GM23338 (cell line): ENCODE measurements at regions not wholly inside any gene's neighbourhood (a gene's known extent, or its start where the extent isn't known, plus 50 kb on each side); places are given as distances from the start of the nearest gene placed in this dataset.
"Not testable (repeated sequence)": the region's sequence is repeated elsewhere in the genome, so short reads cannot be mapped to it uniquely, and the experiment has no call there.

ENCODE experiments used
- ATAC-seq: fragments of 200-7000 bp; cut with Tn5 transposase; 3 replicates; pipeline ENCODE4 v1.9.1; 2020
- DNase-seq: peaks from one replicate; pipeline ENCODE4 v3.0.0-alpha.2; 2015; ENCODE audit warnings: low spot score
- H2AFZ ChIP-seq: fragments of 200-600 bp; sonication (generic); 2 replicates; pipeline ENCODE4 v1.8.0; 2016; ENCODE audit warnings: antibody characterized with exemption, mild to moderate bottlenecking, moderate library complexity
- H3F3A ChIP-seq: fragments of 200-600 bp; sonication (generic); replicated peaks from 2 replicates; pipeline ENCODE4 v1.8.0; 2017; ENCODE audit warnings: antibody characterized with exemption, mixed run types, low read depth
- H3K27ac ChIP-seq: fragments of 200-600 bp; sonication (generic); 2 replicates; pipeline ENCODE4 v1.6.1; 2016; ENCODE audit warnings: low read depth
- H3K27me3 ChIP-seq: fragments of 200-600 bp; sonication (generic); 2 replicates; pipeline ENCODE4 v1.8.0; 2016; ENCODE audit warnings: mild to moderate bottlenecking, mixed run types, moderate library complexity; ENCODE audit not compliant: insufficient read depth
- H3K36me3 ChIP-seq: fragments of 200-600 bp; sonication (generic); 2 replicates; pipeline ENCODE4 v1.8.0; 2016; ENCODE audit warnings: mild to moderate bottlenecking; ENCODE audit not compliant: insufficient read depth
- H3K4me1 ChIP-seq: fragments of 200-600 bp; sonication (generic); 2 replicates; pipeline ENCODE4 v1.8.0; 2016; ENCODE audit warnings: mild to moderate bottlenecking, moderate library complexity; ENCODE audit not compliant: insufficient read depth
- H3K4me2 ChIP-seq: fragments of 200-600 bp; sonication (generic); 2 replicates; pipeline ENCODE4 v1.7.1; 2017; ENCODE audit warnings: mixed run types
- H3K4me3 ChIP-seq: fragments of 200-600 bp; sonication (generic); 2 replicates; pipeline ENCODE4 v1.6.1; 2016; ENCODE audit warnings: mixed run types
- H3K79me2 ChIP-seq: fragments of 200-600 bp; sonication (generic); replicated peaks from 2 replicates; pipeline ENCODE4 v1.8.0; 2017; ENCODE audit warnings: mild to moderate bottlenecking; ENCODE audit not compliant: insufficient read depth
- H3K9me2 ChIP-seq: fragments of 200-600 bp; sonication (generic); 2 replicates; pipeline ENCODE4 v1.8.0; 2017; ENCODE audit not compliant: insufficient read depth
- H4K20me1 ChIP-seq: fragments of 200-600 bp; sonication (generic); replicated peaks from 2 replicates; pipeline ENCODE4 v1.8.0; 2017; ENCODE audit warnings: mild to moderate bottlenecking; ENCODE audit not compliant: insufficient read depth
- H3K27ac Mint-ChIP-seq: 2 replicates; pipeline ENCODE4 v1.8.0; 2020; ENCODE audit warnings: inconsistent platforms, mild to moderate bottlenecking, moderate library complexity, mixed read lengths
- H3K27me3 Mint-ChIP-seq: 3 replicates; pipeline ENCODE4 v1.8.0; 2022; ENCODE audit warnings: low read depth, mild to moderate bottlenecking, moderate library complexity, mixed read lengths, inconsistent platforms; ENCODE audit not compliant: insufficient read depth, poor library complexity
- H3K36me3 Mint-ChIP-seq: 3 replicates; pipeline ENCODE4 v1.8.0; 2021; ENCODE audit warnings: low read depth, mild to moderate bottlenecking, inconsistent platforms, moderate library complexity, mixed read lengths
- H3K4me1 Mint-ChIP-seq: 3 replicates; pipeline ENCODE4 v1.8.0; 2020; ENCODE audit warnings: mild to moderate bottlenecking, inconsistent platforms, mixed read lengths
- H3K4me3 Mint-ChIP-seq: 3 replicates; pipeline ENCODE4 v1.8.0; 2021; ENCODE audit warnings: moderate library complexity, mild to moderate bottlenecking, inconsistent platforms, mixed read lengths
- H3K9me3 Mint-ChIP-seq: 3 replicates; pipeline ENCODE4 v1.8.0; 2020; ENCODE audit warnings: moderate library complexity, mild to moderate bottlenecking, inconsistent platforms, mixed read lengths
- CREB1 ChIP-seq: fragments of 250-450 bp; sonication (Bioruptor Pico); IDR thresholded peaks from 2 replicates; pipeline ENCODE4 v1.5.0; 2020; ENCODE audit warnings: low read depth, mild to moderate bottlenecking, moderate library complexity
- POLR2AphosphoS5 ChIP-seq: IDR thresholded peaks from 2 replicates; pipeline ENCODE4 v1.6.1; 2016; ENCODE audit warnings: antibody characterized with exemption, low read depth
- ZNF331 ChIP-seq: fragments of 250-450 bp; sonication (Bioruptor Pico); IDR thresholded peaks from 2 replicates; pipeline ENCODE4 v1.5.0; 2020; ENCODE audit warnings: low read depth, mild to moderate bottlenecking, moderate library complexity
- TF ChIP-seq, protein P1 (sequence below): IDR thresholded peaks from one replicate; pipeline ENCODE4 v1.6.1; 2018; ENCODE audit warnings: antibody characterized with exemption; ENCODE audit not compliant: unreplicated experiment
- TF ChIP-seq, protein P2 (sequence below): IDR thresholded peaks from 2 replicates; pipeline ENCODE4 v1.6.1; 2016; ENCODE audit warnings: antibody characterized with exemption
- TF ChIP-seq, protein P3 (sequence below): fragments of 250-450 bp; sonication (Bioruptor Pico); IDR thresholded peaks from 2 replicates; pipeline ENCODE4 v1.5.0; 2020; ENCODE audit warnings: mild to moderate bottlenecking, moderate library complexity

DNA sequence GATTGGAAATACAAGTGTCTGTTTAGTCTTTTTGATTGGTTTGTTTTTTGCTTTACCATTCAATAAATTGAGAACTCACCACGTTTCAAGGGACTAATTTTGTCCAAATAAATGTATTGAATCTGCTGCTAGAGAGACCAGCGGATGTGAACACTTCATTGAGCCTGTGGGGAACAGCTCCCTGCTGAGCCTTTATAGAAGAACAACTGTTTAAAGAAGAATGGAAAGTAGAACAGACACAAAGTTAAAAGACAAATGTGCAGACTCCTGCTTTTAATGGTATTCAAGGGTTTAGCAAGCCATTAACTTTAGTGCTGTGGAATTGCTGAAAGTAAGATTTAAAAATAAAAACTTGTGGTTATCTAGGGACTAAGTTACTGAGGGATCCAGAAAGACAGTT lies 817.7 kb upstream of the B3GALT2 start:
- no peak overlapping the region for H3K4me2 ChIP-seq
- TF ChIP-seq ZNF331 (CRISPR knock-in tag): no peak
- no peak for TF ChIP-seq POLR2AphosphoS5
- TF ChIP-seq, protein P1, sequence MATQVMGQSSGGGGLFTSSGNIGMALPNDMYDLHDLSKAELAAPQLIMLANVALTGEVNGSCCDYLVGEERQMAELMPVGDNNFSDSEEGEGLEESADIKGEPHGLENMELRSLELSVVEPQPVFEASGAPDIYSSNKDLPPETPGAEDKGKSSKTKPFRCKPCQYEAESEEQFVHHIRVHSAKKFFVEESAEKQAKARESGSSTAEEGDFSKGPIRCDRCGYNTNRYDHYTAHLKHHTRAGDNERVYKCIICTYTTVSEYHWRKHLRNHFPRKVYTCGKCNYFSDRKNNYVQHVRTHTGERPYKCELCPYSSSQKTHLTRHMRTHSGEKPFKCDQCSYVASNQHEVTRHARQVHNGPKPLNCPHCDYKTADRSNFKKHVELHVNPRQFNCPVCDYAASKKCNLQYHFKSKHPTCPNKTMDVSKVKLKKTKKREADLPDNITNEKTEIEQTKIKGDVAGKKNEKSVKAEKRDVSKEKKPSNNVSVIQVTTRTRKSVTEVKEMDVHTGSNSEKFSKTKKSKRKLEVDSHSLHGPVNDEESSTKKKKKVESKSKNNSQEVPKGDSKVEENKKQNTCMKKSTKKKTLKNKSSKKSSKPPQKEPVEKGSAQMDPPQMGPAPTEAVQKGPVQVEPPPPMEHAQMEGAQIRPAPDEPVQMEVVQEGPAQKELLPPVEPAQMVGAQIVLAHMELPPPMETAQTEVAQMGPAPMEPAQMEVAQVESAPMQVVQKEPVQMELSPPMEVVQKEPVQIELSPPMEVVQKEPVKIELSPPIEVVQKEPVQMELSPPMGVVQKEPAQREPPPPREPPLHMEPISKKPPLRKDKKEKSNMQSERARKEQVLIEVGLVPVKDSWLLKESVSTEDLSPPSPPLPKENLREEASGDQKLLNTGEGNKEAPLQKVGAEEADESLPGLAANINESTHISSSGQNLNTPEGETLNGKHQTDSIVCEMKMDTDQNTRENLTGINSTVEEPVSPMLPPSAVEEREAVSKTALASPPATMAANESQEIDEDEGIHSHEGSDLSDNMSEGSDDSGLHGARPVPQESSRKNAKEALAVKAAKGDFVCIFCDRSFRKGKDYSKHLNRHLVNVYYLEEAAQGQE: no peak
- TF ChIP-seq, protein P2, sequence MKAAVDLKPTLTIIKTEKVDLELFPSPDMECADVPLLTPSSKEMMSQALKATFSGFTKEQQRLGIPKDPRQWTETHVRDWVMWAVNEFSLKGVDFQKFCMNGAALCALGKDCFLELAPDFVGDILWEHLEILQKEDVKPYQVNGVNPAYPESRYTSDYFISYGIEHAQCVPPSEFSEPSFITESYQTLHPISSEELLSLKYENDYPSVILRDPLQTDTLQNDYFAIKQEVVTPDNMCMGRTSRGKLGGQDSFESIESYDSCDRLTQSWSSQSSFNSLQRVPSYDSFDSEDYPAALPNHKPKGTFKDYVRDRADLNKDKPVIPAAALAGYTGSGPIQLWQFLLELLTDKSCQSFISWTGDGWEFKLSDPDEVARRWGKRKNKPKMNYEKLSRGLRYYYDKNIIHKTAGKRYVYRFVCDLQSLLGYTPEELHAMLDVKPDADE: no peak
- TF ChIP-seq CREB1 (CRISPR knock-in tag): no peak
- TF ChIP-seq, protein P3, sequence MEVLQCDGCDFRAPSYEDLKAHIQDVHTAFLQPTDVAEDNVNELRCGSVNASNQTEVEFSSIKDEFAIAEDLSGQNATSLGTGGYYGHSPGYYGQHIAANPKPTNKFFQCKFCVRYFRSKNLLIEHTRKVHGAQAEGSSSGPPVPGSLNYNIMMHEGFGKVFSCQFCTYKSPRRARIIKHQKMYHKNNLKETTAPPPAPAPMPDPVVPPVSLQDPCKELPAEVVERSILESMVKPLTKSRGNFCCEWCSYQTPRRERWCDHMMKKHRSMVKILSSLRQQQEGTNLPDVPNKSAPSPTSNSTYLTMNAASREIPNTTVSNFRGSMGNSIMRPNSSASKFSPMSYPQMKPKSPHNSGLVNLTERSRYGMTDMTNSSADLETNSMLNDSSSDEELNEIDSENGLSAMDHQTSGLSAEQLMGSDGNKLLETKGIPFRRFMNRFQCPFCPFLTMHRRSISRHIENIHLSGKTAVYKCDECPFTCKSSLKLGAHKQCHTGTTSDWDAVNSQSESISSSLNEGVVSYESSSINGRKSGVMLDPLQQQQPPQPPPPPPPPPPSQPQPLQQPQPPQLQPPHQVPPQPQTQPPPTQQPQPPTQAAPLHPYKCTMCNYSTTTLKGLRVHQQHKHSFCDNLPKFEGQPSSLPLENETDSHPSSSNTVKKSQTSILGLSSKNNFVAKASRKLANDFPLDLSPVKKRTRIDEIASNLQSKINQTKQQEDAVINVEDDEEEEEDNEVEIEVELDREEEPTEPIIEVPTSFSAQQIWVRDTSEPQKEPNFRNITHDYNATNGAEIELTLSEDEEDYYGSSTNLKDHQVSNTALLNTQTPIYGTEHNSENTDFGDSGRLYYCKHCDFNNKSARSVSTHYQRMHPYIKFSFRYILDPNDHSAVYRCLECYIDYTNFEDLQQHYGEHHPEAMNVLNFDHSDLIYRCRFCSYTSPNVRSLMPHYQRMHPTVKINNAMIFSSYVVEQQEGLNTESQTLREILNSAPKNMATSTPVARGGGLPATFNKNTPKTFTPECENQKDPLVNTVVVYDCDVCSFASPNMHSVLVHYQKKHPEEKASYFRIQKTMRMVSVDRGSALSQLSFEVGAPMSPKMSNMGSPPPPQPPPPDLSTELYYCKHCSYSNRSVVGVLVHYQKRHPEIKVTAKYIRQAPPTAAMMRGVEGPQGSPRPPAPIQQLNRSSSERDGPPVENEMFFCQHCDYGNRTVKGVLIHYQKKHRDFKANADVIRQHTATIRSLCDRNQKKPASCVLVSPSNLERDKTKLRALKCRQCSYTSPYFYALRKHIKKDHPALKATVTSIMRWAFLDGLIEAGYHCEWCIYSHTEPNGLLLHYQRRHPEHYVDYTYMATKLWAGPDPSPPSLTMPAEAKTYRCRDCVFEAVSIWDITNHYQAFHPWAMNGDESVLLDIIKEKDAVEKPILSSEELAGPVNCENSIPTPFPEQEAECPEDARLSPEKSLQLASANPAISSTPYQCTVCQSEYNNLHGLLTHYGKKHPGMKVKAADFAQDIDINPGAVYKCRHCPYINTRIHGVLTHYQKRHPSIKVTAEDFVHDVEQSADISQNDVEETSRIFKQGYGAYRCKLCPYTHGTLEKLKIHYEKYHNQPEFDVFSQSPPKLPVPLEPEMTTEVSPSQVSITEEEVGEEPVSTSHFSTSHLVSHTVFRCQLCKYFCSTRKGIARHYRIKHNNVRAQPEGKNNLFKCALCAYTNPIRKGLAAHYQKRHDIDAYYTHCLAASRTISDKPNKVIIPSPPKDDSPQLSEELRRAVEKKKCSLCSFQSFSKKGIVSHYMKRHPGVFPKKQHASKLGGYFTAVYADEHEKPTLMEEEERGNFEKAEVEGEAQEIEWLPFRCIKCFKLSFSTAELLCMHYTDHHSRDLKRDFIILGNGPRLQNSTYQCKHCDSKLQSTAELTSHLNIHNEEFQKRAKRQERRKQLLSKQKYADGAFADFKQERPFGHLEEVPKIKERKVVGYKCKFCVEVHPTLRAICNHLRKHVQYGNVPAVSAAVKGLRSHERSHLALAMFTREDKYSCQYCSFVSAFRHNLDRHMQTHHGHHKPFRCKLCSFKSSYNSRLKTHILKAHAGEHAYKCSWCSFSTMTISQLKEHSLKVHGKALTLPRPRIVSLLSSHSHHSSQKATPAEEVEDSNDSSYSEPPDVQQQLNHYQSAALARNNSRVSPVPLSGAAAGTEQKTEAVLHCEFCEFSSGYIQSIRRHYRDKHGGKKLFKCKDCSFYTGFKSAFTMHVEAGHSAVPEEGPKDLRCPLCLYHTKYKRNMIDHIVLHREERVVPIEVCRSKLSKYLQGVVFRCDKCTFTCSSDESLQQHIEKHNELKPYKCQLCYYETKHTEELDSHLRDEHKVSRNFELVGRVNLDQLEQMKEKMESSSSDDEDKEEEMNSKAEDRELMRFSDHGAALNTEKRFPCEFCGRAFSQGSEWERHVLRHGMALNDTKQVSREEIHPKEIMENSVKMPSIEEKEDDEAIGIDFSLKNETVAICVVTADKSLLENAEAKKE (CRISPR knock-in tag): no peak

DNA sequence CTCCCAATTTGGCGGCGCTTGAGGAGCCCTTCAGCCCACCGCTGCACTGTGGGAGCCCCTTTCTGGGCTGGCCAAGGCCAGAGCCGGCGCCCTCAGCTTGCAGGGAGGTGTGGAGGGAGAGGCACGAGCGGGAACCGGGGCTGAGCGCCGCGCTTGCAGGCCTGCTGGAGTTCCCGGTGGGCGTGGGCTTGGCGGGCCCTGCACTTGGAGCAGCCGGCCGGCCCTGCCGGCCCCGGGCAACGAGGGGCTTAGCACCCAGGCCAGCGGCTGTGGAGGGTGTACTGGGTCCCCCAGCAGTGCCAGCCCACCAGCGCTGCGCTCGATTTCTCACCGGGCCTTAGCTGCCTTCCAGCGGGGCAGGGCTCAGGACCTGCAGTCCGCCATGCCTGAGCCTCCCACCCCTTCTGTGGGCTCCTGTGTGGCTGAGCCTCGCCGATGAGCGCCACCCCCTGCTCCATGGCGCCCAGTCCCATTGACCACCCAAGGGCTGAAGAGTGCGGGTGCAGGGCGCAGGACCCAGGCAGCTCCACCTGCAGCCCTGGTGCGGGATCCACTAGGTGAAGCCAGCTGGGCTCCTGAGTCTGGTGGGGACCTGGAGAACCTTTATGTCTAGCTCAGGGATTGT lies 815.4 kb upstream of the B3GALT2 start:
- not testable (repeated sequence) for H3K4me3 ChIP-seq, H3K36me3 Mint-ChIP-seq, H3K4me2 ChIP-seq, H3K27me3 Mint-ChIP-seq, H3K4me1 Mint-ChIP-seq, ATAC-seq, DNase-seq, H3K36me3 ChIP-seq, H4K20me1 ChIP-seq, H3K27ac ChIP-seq, H3F3A ChIP-seq, H3K79me2 ChIP-seq, H3K27ac Mint-ChIP-seq, H2AFZ ChIP-seq, H3K4me3 Mint-ChIP-seq, H3K27me3 ChIP-seq, H3K9me2 ChIP-seq, H3K4me1 ChIP-seq
- H3K9me3 Mint-ChIP-seq: peaks cover 10% of the 10 kb centered on the region; the same call in 2 of the 3 replicates

More for the DNA sequence above, 817.7 kb upstream of the B3GALT2 start:
- Histone ChIP-seq H3F3A (no peaks in the 10 kb centered on the region), H3K4me1 (no peaks in the 10 kb centered on the region), H3K4me3 (no peak overlapping the region), H3K27me3 (no peaks in the 10 kb centered on the region), H3K9me2 (no peaks in the 10 kb centered on the region), H2AFZ (no peak overlapping the region), H3K79me2 (no peaks in the 10 kb centered on the region), H3K27ac (no peak overlapping the region), H3K36me3 (no peaks in the 10 kb centered on the region), H4K20me1 (no peaks in the 10 kb centered on the region)
- Mint-ChIP-seq H3K9me3 (peaks cover 10% of the 10 kb centered on the region; the same call in 2 of the 3 replicates), H3K27ac (peak overlapping the region; percentile 57; the same call in 1 of the 2 replicates), H3K4me3 (no peak overlapping the region), H3K27me3 (no peaks in the 10 kb centered on the region), H3K4me1 (peaks cover 6% of the 10 kb centered on the region; the same call in 2 of the 3 replicates), H3K36me3 (peaks cover 3% of the 10 kb centered on the region; the same call in 1 of the 3 replicates)
- ATAC-seq (no peak), DNase-seq (peak; percentile 1)
